SU-DHL-6 (cell line): ENCODE measurements at regions not wholly inside any gene's neighbourhood (a gene's known extent, or its start where the extent isn't known, plus 50 kb on each side); places are given as distances from the start of the nearest gene placed in this dataset.

Experiments
- CTCF ChIP-seq: fragments of 200-600 bp; sonication (generic); IDR thresholded peaks from one replicate; pipeline ENCODE4 v1.5.1; 2017; ENCODE audit warnings: antibody characterized with exemption, mild to moderate bottlenecking, low read length, moderate library complexity; ENCODE audit not compliant: insufficient read depth, poor library complexity, severe bottlenecking
- EZH2phosphoT487 ChIP-seq: fragments of 200-600 bp; sonication (generic), shearing (Covaris generic); conservative IDR thresholded peaks from 2 replicates; pipeline ENCODE4 v1.6.1; 2018; ENCODE audit warnings: mild to moderate bottlenecking, antibody characterized with exemption, low read length, moderate library complexity, mixed read lengths

GRCh38 chr18:2111456-2111855 is 459.8 kb downstream of the METTL4 start:
- TF ChIP-seq CTCF (no peak), EZH2phosphoT487 (no peak)
